NCI-H2196 (cell line): ENCODE measurements at regions not wholly inside any gene's neighbourhood (a gene's known extent, or its start where the extent isn't known, plus 50 kb on each side); places are given as distances from the start of the nearest gene placed in this dataset.

Source experiments
- DNase-seq: peaks from one replicate; lab custom pipeline; 2025; ENCODE audit not compliant: unreplicated experiment; lab: John Stamatoyannopoulos, UW

DNA sequence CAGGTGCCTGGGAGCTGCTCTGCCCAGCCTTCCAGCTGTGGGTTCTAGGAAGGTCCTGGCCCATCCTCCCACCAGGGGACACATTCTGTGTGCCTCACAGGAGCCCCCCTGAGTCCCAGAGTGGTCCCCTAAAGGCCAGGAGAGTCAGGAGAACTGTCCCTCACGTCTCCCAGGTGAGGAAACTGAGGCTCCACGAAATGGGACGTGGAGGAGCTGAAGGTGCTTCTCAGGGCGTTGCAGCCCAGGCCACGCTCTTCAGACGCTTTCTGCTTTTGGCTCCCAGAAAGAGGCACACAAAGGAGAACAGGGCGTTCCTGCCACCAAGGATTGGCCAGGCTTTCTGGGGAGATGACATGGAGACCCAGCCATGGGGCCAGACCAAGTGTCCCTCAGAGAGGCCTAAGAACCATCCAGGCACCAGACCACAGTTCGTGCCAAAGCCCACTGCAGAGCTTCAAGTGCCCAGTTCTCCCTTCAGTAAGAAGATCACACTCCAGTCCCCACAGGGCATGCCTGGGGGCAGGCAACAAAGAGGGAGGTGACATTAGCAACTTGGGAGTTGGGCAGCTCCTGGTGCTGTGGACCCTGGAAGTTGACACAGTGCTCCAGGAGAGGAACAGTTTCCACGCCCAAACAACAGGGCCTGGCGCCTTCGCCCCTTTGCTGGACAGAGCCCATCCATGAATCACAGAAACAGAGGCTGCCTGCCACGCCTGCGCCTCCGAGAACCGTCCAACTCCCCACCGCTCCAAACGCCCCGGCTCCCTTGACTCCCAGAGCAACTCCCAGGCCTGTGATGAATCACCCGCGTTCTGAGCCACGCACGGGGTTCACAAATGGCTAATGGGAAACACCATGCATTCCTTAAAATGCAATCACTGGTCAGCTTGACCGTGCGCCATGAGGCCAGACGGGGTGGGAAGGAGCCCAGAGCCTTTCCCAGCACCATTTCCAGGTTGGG is 589.2 kb downstream of the BRD1 start:
- no peak for DNase-seq

DNA sequence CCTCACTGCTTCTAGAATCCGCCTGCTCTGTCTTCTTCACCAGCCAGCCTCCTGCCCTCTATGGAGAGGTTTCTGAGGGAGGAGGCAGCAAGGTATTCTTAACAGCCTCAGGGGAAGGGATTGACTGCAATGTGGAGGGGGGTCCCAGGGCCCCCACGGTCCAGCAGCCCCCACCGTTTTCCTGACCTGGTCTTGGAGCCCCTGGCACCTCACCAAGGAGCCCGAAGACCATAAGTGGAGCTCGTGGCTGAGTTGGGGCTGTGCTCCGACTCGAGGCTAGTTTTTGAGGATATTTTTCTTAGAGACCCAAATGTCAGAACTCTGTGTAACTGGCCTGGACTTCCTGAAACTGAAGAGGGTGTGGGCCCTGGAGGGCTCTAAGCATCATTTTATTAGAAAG is 590.0 kb downstream of the BRD1 start:
- no peak for DNase-seq

DNA sequence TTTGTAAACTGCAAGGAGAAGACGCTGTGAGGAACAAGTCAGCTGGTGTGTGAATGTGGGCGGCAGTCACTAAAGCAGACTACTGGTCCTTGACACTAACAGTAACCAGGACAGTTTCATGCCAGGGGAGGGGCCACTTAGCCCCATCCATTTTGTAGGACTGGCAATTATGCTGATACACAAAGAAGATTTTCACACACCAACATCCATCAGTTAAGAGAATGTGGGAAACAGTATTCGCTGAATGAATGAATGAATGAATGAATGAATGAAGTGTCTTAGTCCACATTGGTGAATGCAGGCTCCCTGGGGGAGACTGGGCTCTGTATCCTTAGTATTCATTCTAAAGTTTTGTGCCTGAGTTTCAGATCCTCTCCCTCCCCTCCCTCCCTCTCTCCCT is 590.4 kb downstream of the BRD1 start:
- no peak for DNase-seq

DNA sequence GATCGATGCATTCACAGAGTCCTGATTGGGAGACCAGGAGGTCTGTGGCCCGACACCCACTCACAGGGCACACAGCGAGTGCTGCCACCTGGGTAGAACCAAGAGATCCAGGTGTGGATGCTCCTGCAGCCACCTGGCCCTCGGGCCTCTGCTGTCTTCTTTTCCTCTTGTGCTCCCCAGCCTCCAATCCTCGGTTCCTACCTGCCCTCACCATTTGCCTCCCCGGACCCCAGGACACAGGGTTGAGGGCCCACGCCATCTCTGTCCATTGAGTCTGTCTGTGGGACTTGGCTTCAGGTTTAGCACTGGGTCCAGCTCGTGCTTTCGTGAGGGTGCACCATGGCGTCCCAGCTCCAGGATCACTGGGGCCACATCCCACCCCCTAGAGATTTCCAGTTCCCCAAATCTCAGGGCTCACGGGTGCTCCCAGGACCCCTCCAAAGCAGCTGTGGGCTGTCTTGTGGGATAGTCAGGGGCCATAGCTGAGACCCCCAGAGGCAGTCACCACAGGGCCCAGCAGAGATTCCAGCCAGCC is 591.1 kb downstream of the BRD1 start:
- no peak for DNase-seq

DNA sequence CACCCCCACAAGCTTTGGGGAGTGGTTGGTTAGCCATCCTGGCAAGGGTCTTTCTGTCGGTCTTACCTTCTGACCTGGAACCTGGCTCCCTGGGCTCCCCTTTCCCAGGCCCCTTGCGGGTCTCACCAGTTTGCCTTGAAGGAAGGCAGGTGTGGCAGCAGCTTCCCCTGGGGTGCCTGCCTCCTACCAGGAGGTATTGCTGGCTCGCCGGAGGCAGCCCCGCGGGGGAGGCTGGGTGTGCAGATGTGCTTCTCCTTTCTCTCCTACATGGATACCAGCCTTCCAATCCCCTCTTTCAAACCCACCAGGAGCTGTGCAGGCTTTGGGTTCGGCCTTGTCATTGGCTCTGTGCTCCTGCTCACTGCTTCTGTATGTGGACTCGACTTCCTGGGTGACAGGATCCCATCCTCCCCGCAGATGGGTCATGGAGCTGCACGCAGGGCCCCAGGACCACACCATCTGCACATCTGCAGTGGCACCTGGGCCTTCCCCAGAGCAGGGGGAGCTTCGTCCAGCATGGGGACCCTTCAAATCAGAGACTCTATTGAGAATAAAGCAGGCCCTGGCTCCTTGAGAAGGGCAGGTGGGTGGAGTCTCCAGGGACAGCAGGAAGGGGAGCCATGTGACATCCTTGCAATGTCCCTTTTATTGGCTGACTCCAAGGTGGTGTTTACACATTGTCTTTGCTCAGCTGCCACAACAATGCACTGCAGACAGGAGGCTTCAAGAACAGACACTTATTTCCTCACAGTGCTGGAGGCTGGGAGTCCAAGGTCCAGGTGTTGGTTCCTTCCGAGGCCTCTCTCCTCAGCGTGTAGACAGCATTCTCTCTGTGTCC is 592.0 kb downstream of the BRD1 start:
- DNase-seq: no peak

DNA sequence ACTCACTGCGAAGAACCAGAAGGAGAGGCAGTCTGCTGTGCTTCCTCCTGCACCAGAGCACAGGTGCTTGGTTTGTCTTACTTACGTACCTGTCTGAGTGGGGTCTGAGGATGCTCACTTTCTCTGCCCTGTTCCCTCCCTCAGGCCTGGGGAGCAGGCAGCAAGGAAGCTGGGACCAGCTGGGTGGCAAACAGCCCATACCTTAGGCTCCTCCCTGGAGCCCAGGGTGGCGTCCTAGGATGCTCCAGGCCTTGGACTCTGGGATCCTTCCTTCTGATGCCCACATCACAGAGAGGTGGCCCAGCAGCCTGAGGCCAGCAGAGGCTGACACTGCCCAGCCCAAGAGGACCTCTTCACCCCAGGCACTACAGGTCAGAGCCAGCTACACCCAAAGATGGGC is 593.2 kb downstream of the BRD1 start:
- no peak for DNase-seq

DNA sequence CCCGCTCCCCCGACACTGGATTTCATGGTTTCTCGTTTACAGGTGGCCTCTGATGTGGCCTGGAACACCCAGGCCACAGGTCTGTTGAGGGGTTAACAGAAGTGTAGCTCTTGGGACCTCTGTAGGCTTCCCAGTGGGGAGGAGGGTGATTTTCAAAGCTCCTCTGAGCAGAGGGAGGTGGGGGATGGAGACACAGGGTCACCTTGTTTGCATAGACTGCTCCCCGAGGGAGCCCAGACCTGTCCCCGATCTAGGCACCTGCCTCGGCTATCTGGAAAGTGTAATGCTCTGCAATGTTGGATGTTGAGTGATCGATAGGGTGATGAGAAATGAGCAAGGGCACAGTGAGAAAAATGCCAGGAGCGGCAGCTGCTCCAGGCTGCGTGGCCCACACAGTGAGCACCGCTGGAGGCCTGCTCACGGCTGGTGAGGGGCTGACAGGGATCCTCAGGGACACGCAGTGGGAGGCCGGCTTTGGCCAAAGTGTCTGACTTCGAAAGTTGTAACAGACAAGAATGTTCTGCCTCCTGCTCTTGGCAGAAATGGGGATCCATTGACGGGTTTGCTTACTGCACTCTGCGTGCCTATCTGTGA is 594.1 kb downstream of the BRD1 start:
- no peak for DNase-seq

DNA sequence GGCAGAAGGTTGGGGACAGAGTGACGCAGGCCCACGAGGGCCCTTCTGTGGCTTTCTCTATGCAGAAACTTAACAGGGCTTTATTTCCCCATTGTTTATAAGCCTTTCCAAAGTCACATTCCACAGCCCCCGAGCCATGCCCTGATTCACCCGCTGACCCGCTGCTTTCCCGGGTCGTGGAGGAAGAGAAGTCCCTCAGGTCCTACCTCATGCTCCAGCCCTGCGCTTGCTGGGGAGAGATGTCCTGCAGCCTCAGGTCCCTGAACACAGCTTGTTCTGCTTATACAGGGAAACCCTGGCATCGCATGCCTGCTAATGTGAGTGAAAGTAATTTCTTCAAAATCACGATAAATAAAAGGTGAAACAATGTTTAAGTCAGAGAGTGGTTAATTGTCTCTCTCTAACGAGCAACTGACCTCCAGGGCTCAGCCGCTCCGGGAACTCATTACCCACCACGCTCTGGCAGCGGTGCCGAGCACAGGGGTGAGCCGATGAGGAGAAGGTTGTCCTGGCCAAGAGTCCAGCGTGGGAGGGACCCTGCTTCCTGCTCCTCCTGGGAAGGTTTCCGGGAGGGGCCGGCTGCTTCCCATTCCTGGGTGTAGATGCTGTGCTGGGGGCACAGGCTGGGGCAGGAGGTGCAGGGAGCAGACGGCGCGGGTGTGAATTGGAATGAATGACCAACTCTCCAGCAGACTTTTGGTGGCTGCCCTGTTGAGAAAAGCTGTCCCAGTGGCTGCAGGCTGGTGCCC is 595.2 kb downstream of the BRD1 start:
- DNase-seq: no peak

DNA sequence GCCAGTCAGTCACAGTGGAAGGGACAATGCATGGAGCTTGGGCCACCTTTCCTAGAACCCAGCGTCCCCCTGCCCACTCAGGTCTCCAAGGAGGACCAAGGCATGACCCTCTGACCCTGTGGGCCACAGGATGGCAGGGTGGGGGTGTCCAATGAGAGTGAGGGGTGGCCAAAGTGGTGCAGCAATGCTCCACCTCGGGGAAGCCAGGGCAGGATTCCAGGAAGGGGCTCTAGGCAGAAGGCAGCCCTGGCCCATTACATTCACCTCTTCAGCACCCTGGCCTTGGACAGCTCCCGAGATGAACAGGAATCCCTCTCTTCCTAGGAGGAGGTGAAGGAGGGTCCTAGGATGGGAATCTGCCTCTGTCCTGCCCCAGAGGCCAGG is 597.5 kb downstream of the BRD1 start:
- DNase-seq: no peak

DNA sequence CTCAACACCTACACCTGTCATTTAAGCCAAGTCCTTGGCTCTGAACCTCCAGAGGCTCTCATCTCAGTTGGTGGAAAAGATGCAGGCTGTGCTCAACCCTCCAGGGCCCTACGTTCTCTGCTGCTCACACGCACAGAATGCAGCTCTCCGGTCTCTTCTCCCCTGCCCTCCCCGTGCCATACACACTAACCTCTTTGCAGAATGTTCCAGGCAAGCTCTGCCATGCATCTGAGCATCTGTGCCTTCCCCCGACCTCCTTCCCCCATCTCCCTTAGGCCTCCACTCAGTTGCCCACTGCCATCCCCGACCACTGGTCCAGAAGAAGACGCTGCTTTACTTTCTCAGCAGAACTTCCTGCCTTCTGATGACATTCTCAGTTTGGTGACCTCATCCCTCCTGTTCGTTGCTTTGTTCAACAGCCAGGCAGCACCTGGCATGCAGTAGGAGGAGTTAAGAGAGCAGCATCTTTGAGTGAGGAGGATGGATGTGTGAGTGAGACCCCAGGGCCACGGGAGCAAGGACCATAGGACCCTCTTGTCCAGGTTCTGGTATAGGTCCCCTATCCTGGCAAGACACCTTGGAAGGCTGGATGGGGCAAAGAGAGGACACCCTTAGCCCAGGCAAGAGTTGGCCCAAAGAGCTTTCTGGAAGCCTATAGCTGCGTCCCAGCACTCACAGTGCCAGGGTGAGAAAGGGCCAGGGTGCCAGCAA is 598.0 kb downstream of the BRD1 start:
- no peak for DNase-seq

DNA sequence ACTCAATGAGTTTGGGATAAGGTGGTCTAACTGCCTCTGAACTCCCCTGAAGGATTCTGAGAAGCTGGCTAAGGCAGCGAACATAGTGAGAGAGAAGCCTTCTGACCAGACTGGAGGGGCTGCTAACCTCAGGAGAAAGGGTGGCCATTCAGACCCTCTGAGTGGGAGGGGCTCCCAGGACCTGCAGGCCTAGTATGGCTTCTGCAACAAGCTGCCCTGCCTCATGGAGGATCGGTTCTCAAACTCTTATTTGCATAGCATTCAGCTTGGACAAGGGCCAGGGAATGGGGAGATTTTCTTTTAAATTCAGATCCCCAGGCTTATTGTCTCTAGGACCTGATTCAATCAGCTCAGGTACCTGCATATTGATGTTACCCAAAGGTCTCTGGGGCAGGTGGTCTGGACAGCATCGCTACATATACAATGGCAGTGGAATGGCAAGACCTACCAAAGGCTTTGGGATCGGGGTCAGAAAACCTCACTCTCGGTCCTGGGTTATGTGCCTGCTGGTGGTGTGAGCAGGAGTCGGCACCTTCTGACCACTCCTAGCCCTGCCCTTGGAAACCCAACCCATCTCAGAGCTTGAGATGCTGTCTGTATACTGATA is 599.1 kb downstream of the BRD1 start:
- DNase-seq: no peak

DNA sequence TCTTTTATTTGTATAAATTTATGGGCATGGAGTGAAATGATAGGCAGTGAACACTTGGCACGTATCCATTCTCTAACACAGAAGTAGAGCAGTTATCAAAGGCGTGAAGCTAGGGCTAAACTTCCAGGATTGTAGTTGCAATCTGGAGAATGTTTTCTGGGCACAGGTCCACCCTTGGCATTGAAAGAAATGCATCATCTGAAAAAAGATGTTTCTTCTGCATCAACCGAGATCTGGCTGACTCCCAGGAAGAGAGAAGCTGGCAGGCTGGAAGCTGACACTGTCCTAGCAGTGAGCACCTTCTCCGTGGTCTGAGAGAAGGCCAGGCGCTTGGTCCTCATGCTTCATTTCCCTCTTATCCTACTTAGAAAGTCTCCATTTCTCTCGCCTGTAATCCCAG is 600.0 kb downstream of the BRD1 start:
- DNase-seq: no peak

DNA sequence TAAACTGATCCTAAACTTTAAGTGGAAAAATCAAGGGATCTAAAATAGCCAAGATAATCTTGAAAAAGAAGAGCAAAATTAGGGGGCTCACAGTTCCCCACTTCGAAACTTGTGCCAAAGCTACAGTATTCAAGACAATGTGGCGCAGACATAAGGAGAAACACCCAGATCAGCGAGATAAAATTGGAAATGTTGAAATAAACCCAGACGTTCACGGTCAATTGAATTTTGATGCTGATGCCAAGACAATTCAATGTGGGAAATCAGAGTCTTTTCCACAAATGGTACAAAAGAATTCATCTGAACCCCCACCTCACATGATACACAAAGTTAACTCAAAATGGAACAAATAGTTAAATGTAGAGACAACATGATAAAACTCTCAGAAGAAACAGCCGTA is 601.6 kb downstream of the BRD1 start:
- DNase-seq: no peak

DNA sequence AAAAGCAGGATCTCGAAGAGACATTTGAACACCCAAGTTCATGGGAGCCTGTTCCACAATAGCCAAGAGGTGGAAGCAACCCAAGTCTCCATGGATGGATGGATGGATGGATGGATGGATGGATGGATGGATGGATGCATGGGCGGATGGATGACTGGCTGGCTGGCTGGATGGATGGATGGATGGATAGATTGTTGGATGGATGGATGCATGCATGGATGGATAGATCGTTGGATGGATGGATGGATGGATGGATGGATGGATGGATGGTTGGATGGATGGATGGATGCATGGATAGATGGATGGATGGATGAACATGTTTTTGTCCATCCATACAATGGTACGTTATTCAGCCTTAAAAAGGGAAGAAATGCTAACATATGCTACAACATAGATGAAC is 603.4 kb downstream of the BRD1 start:
- DNase-seq: no peak

DNA sequence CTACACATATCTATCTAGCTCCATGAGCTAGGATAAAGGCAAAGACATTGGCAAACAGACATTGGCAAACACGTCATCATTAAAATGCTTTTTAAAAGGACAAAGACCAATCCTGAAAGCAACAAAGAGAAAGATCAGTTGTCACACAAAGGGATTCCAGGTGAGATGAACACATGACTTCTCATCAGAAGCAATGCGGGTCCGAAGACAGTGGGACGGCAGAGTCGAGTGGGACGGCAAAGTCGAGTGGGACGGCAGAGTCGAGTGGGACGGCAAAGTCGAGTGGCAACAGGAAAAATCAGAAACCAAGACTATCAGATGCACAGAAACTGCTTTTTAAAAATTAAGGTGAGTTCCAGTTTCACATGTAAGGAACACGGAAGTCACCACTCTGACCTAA is 609.5 kb downstream of the BRD1 start:
- no peak for DNase-seq

DNA sequence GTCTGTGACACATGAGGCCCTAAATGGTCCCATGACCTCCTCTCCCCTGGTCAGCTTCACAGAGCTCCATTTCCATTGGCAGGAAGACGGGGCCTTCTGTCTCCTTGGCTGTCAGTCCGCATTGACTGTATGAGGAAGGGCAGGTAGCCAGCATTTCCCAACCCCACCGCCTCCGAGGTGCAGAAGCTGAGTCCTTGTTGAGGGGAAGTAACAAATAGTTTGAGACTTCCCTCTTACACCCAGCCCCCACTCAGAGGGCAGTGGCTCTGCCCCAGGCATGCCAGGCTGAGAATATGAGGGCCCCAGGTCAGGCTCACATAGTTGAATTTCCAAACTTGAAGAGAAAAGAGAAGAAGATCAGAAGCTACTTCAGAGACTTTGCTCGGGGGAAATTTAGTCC is 611.1 kb downstream of the BRD1 start:
- DNase-seq: no peak

DNA sequence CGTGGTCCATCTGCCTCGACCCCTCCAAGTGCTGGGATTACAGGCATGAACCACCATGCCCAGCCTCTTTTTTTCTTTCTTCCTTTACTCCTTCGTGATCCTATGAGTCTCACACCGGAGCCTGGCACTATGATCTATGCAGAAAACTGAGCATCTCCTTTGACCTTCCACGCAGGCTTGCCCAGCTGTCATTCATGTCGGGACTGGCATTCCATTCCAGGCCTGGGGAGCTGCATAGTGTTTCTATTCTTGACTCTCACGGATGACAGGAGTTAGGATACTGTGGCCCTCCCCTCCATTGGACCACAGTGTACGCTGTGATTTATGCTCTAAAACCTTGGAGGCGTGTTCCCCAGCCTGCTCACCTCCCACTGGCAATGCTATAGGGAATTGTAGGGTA is 611.8 kb downstream of the BRD1 start:
- no peak for DNase-seq

DNA sequence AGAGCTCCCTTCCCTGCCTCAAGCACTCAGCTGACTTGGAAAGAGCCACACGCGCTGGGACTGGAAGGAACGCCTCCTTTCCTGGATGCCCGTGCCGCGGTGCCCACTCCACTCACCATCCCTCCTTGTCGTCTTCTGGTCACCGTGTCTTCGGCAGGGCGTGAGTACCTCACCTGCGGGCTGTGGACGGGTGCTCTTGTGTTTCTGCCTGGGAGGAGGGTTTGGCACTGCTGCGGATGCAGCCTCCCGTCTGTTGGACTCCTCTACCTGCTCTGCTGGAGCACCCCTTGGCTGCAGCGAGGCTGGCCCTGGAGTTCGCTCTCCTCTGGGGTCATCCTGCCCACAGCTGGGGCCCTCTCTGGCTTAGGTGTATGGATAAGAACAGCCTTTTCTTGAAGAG is 612.7 kb downstream of the BRD1 start:
- no peak for DNase-seq

DNA sequence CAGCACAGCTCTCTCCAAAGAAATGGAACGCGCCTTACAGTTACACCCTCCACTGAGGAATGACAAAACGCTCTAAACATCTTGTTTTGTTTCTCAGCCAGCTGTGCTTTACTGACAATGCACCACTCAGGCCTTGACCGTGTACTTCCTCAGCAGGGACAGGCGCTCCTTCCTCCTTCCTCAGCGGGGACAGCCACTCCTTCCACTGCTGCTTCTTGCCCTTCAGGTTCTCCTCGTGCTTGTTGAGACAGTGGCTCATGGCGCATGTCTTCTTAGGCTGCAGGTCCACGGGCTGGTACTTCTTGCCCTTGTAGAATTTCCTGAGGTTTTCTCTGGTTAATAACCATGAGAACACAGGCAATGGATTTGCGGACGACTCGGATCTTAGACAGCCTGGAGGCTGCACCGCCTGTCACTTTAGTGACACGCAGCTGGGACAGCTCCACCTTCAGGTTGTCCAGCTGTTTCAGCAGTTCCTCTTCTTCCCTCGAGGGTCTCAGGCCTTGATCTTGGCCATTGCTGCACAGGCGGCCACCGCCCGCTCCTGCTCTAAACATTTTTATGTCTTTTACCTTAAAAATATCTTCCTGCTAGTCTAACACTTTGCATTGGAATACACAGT is 613.8 kb downstream of the BRD1 start:
- no peak for DNase-seq
